Psoas muscle (tissue), 7 donors: ENCODE measurements at regions not wholly inside any gene's neighbourhood (a gene's known extent, or its start where the extent isn't known, plus 50 kb on each side); places are given as distances from the start of the nearest gene placed in this dataset.

Experiments
- ATAC-seq, 4 donors: fragments of 200-7000 bp; cut with Tn5 transposase; one replicate each; pipeline ENCODE4 v1.9.1; 2020; ENCODE audit warnings: moderate library complexity in 3 of 4, mild to moderate bottlenecking in 2 of 4
- DNase-seq, 2 donors: peaks; one replicate each; pipeline ENCODE4 v3.0.0-alpha.2; 2020
- H3K27ac ChIP-seq: fragments of 200-600 bp; one replicate; pipeline ENCODE4 v1.8.0; 2022
- H3K27me3 ChIP-seq, 3 donors: fragments of 200-600 bp in 1 of 3; one replicate each; pipeline versions ENCODE4 v1.6.1 to v1.8.0; 2013 to 2022; ENCODE audit warnings: low read length in 2 of 3, mild to moderate bottlenecking in 2 of 3, moderate library complexity in 1 of 3; ENCODE audit not compliant: insufficient read depth in 3 of 3
- H3K36me3 ChIP-seq, 2 donors: fragments of 200-600 bp in 1 of 2; one replicate each; pipeline versions ENCODE4 v1.6.1 to v1.8.0; 2013 to 2022; ENCODE audit warnings: low read depth in 1 of 2, mild to moderate bottlenecking in 1 of 2, moderate library complexity in 1 of 2; ENCODE audit not compliant: insufficient read depth in 1 of 2
- H3K4me1 ChIP-seq: fragments of 200-600 bp; one replicate; pipeline ENCODE4 v1.8.0; 2022
- H3K4me3 ChIP-seq: fragments of 200-600 bp; one replicate; pipeline ENCODE4 v1.8.0; 2022; ENCODE audit warnings: mild to moderate bottlenecking
- H3K9me3 ChIP-seq: fragments of 200-600 bp; one replicate; pipeline ENCODE4 v1.8.0; 2022
- WGBS, 3 donors: extraction: QIAGEN DNeasy Blood & Tissue Kit; methylation state at CpG; one replicate each; pipeline versions ENCODE4 v1.1.6 to v1.1.7; 2013; 5-methylcytosine and 5-hydroxymethylcytosine counted together
- intact Hi-C, 2 donors: fragments of 100-400 bp; cut with DNase I; formaldehyde crosslinking; loops; one replicate each; pipeline versions ENCODE4 v1.11.0 to v1.14.2; 2022
- TF ChIP-seq, protein P1 (sequence below): fragments of 200-600 bp; IDR thresholded peaks from one replicate; pipeline ENCODE4 v1.8.0; 2022; ENCODE audit warnings: antibody characterized with exemption
- donor health status: healthy with polysubstance abuse.
- donor health status: DM: no; HTN: no; CAD: no; lungs with moderate emphysema.
- donor health status: Bipolar disorder and iron deficiency.
- donor health status: healthy.
- donor health status: DM: yes; HTN: yes; CAD: no.
- donor health status: DM: no; HTN: no; CAD: no.
- donor health status: DM: yes; HTN: yes; CAD: no.

GRCh38 chr1:182181167-182181572 lies 119.7 kb upstream of the ZNF648 start:
- DNase-seq, result no peak
- Histone ChIP-seq H3K9me3 (no peaks in the 10 kb centered on the region), H3K4me3 (no peak overlapping the region), H3K27ac (no peak overlapping the region), H3K4me1 (no peaks in the 10 kb centered on the region), H3K27me3 (no peaks in the 10 kb centered on the region), H3K36me3 (no peaks in the 10 kb centered on the region)
- 77 to 83% (median 80%) methylated on average over 3 of the region's 3 CpGs for WGBS, 3 donors
- TF ChIP-seq, protein P1, sequence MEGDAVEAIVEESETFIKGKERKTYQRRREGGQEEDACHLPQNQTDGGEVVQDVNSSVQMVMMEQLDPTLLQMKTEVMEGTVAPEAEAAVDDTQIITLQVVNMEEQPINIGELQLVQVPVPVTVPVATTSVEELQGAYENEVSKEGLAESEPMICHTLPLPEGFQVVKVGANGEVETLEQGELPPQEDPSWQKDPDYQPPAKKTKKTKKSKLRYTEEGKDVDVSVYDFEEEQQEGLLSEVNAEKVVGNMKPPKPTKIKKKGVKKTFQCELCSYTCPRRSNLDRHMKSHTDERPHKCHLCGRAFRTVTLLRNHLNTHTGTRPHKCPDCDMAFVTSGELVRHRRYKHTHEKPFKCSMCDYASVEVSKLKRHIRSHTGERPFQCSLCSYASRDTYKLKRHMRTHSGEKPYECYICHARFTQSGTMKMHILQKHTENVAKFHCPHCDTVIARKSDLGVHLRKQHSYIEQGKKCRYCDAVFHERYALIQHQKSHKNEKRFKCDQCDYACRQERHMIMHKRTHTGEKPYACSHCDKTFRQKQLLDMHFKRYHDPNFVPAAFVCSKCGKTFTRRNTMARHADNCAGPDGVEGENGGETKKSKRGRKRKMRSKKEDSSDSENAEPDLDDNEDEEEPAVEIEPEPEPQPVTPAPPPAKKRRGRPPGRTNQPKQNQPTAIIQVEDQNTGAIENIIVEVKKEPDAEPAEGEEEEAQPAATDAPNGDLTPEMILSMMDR, result no peak
- intact Hi-C loops, result no loop called here
- ATAC-seq, result no peak

DNA sequence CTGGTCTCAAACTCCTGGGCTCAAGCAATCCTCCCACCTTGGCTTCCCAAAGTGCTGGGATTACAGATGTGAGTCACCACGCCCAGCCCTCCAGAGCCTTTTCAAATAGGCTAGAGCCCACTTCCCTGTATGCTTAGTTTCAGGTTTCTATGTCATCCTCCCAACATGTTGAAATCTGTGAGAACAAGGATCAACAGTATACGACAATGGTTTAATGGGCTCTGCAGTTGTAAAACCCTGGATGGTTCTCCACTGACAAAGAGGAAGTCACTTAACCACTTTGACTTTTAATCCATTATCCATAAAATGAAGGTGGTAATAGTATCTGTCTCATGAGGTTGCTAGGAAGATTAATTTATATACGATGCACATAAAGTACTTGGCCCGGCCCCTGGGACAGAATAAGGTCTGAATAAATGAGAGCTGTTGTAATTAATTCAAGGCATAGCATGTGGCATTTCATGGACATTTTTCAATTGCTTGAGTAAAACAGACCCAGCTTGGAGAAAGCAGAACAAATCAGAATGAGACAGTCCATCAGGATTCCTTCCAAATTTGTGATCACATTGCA lies 113.9 kb upstream of the ZNF648 start:
- TF ChIP-seq, protein P1, result no peak

DNA sequence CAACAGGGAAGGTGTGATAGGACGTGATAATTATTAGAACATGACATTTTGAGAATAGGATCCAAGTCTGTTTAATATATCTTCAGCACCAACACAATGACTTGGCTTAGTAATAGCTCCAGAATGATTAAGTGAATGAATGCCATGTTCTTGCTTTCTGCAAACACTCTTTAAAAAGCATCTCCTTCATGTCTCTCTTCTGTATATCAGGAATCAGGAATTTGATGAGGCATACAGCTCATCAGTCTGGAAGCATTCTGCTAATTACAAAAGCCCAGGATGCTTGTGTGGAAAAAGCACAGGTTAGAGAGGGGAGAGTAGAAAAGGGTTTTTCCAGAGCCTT lies 113.0 kb upstream of the ZNF648 start:
- H3K27ac ChIP-seq, result peak overlapping the region; percentile 25
- WGBS, 3 donors, result 19 to 24% (median 20%) methylated on average over 1 of the region's 1 CpG
- ATAC-seq (peak in 1 of 4 donors; percentile 3), DNase-seq (no peak)
- no peak overlapping the region for H3K4me3 ChIP-seq
- H3K27me3 ChIP-seq, result no peaks in the 10 kb centered on the region
- no peaks in the 10 kb centered on the region for H3K9me3 ChIP-seq
- H3K36me3 ChIP-seq, result no peaks in the 10 kb centered on the region
- intact Hi-C loops, result no loop called here
- peaks cover 8% of the 10 kb centered on the region for H3K4me1 ChIP-seq
- TF ChIP-seq, protein P1, result no peak

More for the DNA sequence above, 113.9 kb upstream of the ZNF648 start:
- Histone ChIP-seq H3K36me3 (no peaks in the 10 kb centered on the region), H3K4me1 (peaks cover 8% of the 10 kb centered on the region), H3K27ac (no peak overlapping the region), H3K27me3 (no peaks in the 10 kb centered on the region), H3K4me3 (no peak overlapping the region), H3K9me3 (no peaks in the 10 kb centered on the region)
- 56 to 73% (median 62%) methylated on average over 4 of the region's 4 CpGs for WGBS, 3 donors
- DNase-seq (no peak), ATAC-seq (peak in 2 of 4 donors; percentile 30 to 31)
- intact Hi-C loops, result no loop called here

DNA sequence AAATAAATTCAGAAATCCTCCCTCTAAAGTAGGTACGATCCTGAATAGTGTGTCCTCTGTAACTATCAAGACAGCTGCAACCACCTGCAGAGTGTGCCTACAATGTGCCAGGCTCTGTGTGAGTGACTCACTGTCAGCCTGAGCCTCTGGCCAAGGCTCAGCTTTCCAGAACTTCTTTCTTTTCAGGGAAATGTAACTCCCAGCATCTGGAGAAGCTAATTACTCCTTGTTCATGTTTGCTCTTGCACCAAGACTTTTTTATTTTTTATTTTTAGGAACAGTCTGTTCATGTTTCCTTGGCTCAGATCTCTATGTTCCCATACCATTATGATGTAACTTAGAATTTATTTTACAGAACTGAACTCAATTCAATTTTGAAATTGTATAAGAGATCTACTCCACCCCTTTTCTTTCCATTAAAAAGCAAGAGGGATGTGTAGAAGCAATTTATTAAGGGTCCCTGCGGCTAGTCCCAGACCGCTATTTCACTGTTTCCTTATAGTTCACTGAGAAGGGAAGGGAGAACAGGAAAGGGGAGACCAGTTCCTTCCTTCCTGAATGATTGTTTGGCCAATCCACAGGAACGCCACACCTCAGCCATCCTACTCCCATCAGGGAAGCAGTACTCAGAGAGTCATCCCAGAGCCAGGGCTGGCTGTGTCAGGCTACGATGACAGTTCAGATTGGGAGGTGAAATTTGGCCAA lies 112.4 kb upstream of the ZNF648 start:
- TF ChIP-seq, protein P1, result no peak
- Histone ChIP-seq H3K27me3 (no peaks in the 10 kb centered on the region), H3K36me3 (no peaks in the 10 kb centered on the region), H3K9me3 (no peaks in the 10 kb centered on the region), H3K4me3 (no peak overlapping the region), H3K27ac (peak overlapping the region; percentile 25), H3K4me1 (peaks cover 8% of the 10 kb centered on the region)
- DNase-seq, result peak; percentile 31 to 79
- WGBS, 3 donors, result 49 to 58% (median 57%) methylated on average over 5 of the region's 5 CpGs
- peak; percentile 70 to 86 (median 77) for ATAC-seq
- intact Hi-C loops, result no loop called here

GRCh38 chr1:182172699-182173098 lies 111.2 kb upstream of the ZNF648 start:
- Histone ChIP-seq H3K36me3 (no peaks in the 10 kb centered on the region), H3K4me1 (peaks cover 8% of the 10 kb centered on the region), H3K9me3 (no peaks in the 10 kb centered on the region), H3K4me3 (no peak overlapping the region), H3K27ac (no peak overlapping the region), H3K27me3 (no peaks in the 10 kb centered on the region)
- ATAC-seq (no peak), DNase-seq (no peak)
- TF ChIP-seq, protein P1, result no peak
- intact Hi-C loops, result no loop called here
